AG04450 (cell line): ENCODE measurements at regions not wholly inside any gene's neighbourhood (a gene's known extent, or its start where the extent isn't known, plus 50 kb on each side); places are given as distances from the start of the nearest gene placed in this dataset.
"Not testable (repeated sequence)": the region's sequence is repeated elsewhere in the genome, so short reads cannot be mapped to it uniquely, and the experiment has no call there.

Experiments
- CTCF ChIA-PET: fragments of 300-600, 350-600 bp; formaldehyde crosslinking; extraction: SDS; loops from one replicate; lab custom pipeline; 2022; ENCODE audit warnings: antibody characterized with exemption, inconsistent platforms; lab: Charles Lee
- POLR2A ChIA-PET: fragments of 350-600 bp; formaldehyde crosslinking; extraction: SDS; loops from one replicate; lab custom pipeline; 2021; ENCODE audit warnings: antibody characterized with exemption, inconsistent platforms; lab: Yijun Ruan, JAX
- DNase-seq: peaks from one replicate; pipeline ENCODE4 v3.0.0-alpha.2; 2011; ENCODE audit warnings: low read depth, low spot score
- H3K27ac ChIP-seq: one replicate; pipeline ENCODE4 v1.5.1; 2012; ENCODE audit warnings: low read depth, low read length, control low read depth
- H3K27me3 ChIP-seq: one replicate; pipeline ENCODE4 v1.6.0; 2012; ENCODE audit warnings: low read length; ENCODE audit not compliant: control insufficient read depth, insufficient read depth
- H3K4me3 ChIP-seq: 2 replicates; pipeline ENCODE4 v1.5.1; 2011; ENCODE audit warnings: mild to moderate bottlenecking, low read depth, low read length, control low read depth
- H3K9me3 ChIP-seq: 2 replicates; pipeline ENCODE4 v1.5.1; 2012; ENCODE audit warnings: low read length; ENCODE audit not compliant: control insufficient read depth, insufficient read depth
- CTCF ChIP-seq: IDR thresholded peaks from 2 replicates; pipeline ENCODE4 v1.5.1; 2011; ENCODE audit warnings: low read depth, low read length, control low read depth, inconsistent platforms

DNA sequence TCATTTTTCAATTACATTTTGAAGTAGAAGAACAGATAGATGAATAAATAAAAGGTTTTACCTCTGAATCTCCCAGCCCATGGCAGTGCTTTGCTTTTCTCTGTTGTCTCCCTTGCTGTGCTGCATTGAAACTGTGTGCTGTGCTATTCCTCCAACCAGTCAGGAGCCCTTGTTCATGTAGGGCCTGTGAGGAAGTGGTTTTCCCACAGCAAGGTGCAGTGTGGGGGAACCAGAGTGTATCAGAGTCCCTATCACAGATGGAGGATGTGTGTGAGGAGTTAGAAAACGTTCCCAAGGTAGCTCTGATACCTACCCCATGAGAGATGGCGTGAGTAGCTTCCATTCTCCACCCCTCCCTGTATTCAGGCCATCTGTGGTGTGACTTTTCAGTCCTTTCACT is 72.8 kb upstream of the RALGAPA2 start:
- CTCF ChIA-PET, result no interaction called here
- Histone ChIP-seq H3K27ac (no peak overlapping the region), H3K4me3 (no peak overlapping the region), H3K27me3 (no peaks in the 10 kb centered on the region), H3K9me3 (no peaks in the 10 kb centered on the region; the same call in 1 of the 2 replicates)
- POLR2A ChIA-PET, result no interaction called here
- DNase-seq, result no peak
- TF ChIP-seq CTCF, result no peak

DNA sequence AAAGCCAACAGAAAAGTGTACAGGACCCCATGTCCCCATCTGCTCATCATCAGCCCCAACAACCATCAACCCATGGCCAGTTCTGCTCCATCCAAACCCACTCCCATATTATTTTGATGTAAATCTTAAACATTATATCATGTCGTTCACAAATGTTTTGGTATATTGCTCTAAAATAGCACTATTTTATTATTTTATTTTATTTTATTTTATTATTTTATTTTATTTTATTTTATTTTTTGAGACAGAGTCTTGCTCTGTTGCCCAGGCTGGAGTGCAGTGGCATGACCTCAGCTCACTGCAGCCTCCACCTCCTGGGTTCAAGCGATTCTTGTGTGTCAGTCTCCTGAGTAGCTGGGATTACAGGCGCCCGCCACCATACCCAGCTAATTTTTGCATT is 72.0 kb upstream of the RALGAPA2 start:
- H3K4me3 ChIP-seq, H3K27ac ChIP-seq, H3K27me3 ChIP-seq, H3K9me3 ChIP-seq, DNase-seq, POLR2A ChIA-PET, CTCF ChIA-PET: not testable (repeated sequence)

- no peaks in the 10 kb centered on the region for H3K27me3 ChIP-seq
- POLR2A ChIA-PET, result no interaction called here
- no peak overlapping the region for H3K4me3 ChIP-seq
- H3K27ac ChIP-seq, result no peak overlapping the region
- TF ChIP-seq CTCF, result no peak
- CTCF ChIA-PET, result no interaction called here
- no peak for DNase-seq
- no peaks in the 10 kb centered on the region; the same call in 1 of the 2 replicates for H3K9me3 ChIP-seq
These were observed 71.0 kb upstream of the RALGAPA2 start for GRCh38 chr20:20783450-20783849.

- TF ChIP-seq CTCF, result no peak
- DNase-seq, result no peak
- no peak overlapping the region for H3K4me3 ChIP-seq
- H3K27ac ChIP-seq, result no peak overlapping the region
- CTCF ChIA-PET, result no interaction called here
- H3K9me3 ChIP-seq, result no peaks in the 10 kb centered on the region; the same call in 1 of the 2 replicates
- POLR2A ChIA-PET, result no interaction called here
- H3K27me3 ChIP-seq, result no peaks in the 10 kb centered on the region
These were observed 70.3 kb upstream of the RALGAPA2 start for GRCh38 chr20:20782755-20783154.

DNA sequence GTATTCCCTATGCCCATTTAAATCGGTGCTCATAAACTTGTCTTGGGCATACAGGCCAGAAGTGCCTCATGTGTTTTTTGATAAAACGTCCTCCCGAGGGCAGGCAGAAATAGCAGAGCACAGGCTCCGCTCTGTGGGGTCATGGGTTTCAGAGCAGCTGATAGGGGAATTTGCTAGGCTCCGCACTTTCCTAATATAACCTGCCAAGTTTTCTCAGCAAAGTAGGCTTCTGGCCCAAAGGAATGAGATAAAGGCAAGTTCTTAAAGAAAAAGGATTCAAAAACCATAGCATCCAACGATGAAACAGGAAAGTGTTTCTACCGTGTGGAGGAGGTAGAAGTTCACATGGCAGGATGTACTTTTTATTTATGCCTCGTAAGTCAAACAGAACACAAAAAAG is 69.8 kb upstream of the RALGAPA2 start:
- Histone ChIP-seq H3K4me3 (no peak overlapping the region), H3K27me3 (no peaks in the 10 kb centered on the region), H3K27ac (no peak overlapping the region), H3K9me3 (no peaks in the 10 kb centered on the region; the same call in 1 of the 2 replicates)
- ChIA-PET POLR2A (no interaction called here), CTCF (no interaction called here)
- TF ChIP-seq CTCF, result no peak
- DNase-seq, result no peak

GRCh38 chr20:20781029-20781428 is 68.6 kb upstream of the RALGAPA2 start:
- TF ChIP-seq CTCF, result no peak
- no peak for DNase-seq
- Histone ChIP-seq H3K9me3 (no peaks in the 10 kb centered on the region; the same call in 1 of the 2 replicates), H3K27me3 (no peaks in the 10 kb centered on the region), H3K27ac (no peak overlapping the region), H3K4me3 (no peak overlapping the region)
- ChIA-PET CTCF (no interaction called here), POLR2A (no interaction called here)
